22Rv1 (cell line): ENCODE measurements at regions not wholly inside any gene's neighbourhood (a gene's known extent, or its start where the extent isn't known, plus 50 kb on each side); places are given as distances from the start of the nearest gene placed in this dataset.

Experiments used
- H3K27ac ChIP-seq: fragments of 450-650 bp; 2 replicates; pipeline ENCODE4 v1.5.1; 2017
- CTCF ChIP-seq: fragments of 450-650 bp; IDR thresholded peaks from 2 replicates; pipeline ENCODE4 v1.5.1; 2017; ENCODE audit warnings: mild to moderate bottlenecking
- ZFX ChIP-seq: fragments of 450-650 bp; IDR thresholded peaks from 2 replicates; pipeline ENCODE4 v1.6.1; 2017; ENCODE audit warnings: antibody characterized with exemption, borderline replicate concordance

DNA sequence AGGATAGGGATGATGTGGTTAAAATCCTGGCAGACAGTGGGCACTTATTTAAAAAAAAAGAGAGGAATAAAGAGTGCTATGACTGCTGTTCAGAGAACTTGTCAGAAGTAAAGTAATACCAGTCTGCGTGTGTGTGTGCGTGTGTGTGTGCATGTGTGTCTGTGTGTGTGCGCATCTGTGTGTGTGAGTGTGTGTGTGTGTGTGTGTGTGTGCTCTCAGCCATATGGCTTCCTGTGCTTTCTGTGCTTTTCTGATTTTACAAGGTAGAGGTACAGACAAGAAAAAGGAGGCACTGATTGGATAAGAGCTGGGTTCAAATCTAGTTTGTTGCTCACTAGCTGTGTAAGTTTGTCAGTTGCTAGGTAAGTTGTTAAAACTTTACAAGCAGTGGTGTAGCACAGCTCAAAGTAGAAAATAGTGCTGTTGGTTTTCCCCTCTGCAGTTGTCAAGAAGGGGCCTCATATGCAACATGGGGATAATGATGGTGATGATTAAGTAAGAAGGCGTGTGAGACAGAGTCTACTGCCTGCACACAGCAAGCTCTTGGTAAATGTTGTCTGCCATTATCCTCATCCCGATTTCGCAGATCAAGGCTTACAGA is 155.3 kb upstream of the ZNF217 start:
- H3K27ac ChIP-seq, result peak overlapping the region; percentile 33
- no peak for TF ChIP-seq CTCF
- no peak for TF ChIP-seq ZFX

- TF ChIP-seq ZFX (no peak), CTCF (no peak)
- H3K27ac ChIP-seq, result peak overlapping the region; percentile 33
These were observed 154.5 kb upstream of the ZNF217 start for GRCh38 chr20:53748176-53748575.

- no peak overlapping the region for H3K27ac ChIP-seq
- TF ChIP-seq CTCF (no peak), ZFX (no peak)
These were observed 150.1 kb upstream of the ZNF217 start for GRCh38 chr20:53743607-53744260.

GRCh38 chr20:53742685-53743081 is 149.0 kb upstream of the ZNF217 start:
- no peak overlapping the region for H3K27ac ChIP-seq
- TF ChIP-seq CTCF (no peak), ZFX (no peak)

DNA sequence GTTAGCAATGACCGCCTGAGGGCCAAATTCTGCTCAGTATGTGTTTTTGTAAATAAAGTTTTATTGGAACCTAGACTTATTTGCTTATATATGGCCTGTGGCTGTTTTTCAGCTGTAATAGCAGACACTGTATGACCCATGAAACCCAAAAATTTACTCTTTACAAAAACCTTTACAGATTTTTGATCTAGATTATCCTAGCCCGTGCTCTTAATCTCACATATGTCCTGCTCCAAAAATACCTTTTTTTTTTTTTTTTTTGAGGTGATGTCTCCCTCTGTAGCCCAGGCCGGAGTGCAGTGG is 148.0 kb upstream of the ZNF217 start:
- TF ChIP-seq ZFX, result no peak
- TF ChIP-seq CTCF, result no peak
- peak overlapping the region; percentile 96 for H3K27ac ChIP-seq

DNA sequence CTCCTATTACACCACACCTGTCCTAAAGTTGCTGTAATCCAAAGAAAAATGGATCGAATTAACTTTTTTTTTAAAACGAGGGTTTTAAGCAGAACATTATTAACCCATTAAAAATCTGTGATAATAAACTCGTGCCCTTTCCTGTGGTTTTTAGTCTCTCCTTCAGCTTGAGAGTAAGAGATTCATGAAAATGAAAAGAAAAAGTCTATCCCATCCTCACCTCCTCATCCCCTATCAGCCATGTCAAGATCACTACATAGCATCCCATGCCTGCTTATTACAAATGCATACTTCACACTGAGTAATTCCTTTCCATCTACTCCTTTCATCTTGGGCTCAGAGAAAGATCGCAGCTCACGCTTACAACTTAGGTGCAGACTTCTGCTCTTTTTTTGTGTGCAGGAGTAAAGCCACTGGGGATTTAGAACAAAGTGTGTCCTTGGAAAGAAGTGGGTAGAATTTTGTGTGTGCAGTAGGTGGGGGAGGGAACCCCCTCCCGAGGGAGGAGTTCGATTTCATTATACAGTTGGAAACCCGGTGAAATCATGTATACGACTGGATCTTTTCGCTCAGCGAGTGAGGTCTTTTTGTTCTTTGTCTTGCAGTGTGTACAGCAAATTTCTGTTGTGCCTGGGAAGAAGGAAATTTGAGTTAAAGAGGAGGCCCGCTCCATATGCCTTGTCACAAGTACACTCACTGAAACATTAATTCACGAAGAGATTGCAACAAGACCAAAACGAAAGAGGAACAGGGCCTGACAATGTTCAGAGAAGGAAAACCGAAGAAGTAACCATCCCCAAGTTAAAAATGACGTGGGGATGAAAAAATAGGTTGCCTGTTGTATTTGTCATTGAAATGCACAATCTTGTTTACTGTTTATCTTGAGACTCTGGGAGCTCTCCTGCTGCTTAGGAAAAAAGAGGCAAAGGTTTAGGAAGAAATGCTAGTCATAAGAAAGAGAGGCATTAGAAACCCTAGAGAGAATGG is 146.5 kb upstream of the ZNF217 start:
- TF ChIP-seq CTCF, result no peak
- no peak for TF ChIP-seq ZFX
- peak overlapping the region; percentile 96 for H3K27ac ChIP-seq
